Central memory CD8-positive, alpha-beta T cell (primary cell): ENCODE measurements at regions not wholly inside any gene's neighbourhood (a gene's known extent, or its start where the extent isn't known, plus 50 kb on each side); places are given as distances from the start of the nearest gene placed in this dataset.
A peak's percentile ranks its signal among the peaks of the same experiment; 100 is the strongest.
"Not testable (repeated sequence)": the region's sequence is repeated elsewhere in the genome, so short reads cannot be mapped to it uniquely, and the experiment has no call there.

ENCODE experiments used
- ATAC-seq: fragments of 150-1000 bp; cut with Tn5 transposase; replicated peaks from 2 replicates; pipeline ENCODE4 v1.10.0; 2022; ENCODE audit warnings: mild to moderate bottlenecking, moderate FRiP score, moderate number of reproducible peaks; ENCODE audit not compliant: poor library complexity, severe bottlenecking; ENCODE audit errors: extremely low read depth
- DNase-seq, 2 donors: peaks; one replicate each; pipeline ENCODE4 v3.0.0; 2021; ENCODE audit warnings: low spot score in 2 of 2
- H3K27ac Mint-ChIP-seq: one replicate; pipeline ENCODE4 v1.8.0; 2022; ENCODE audit warnings: low read depth, mild to moderate bottlenecking, moderate library complexity, mixed read lengths
- H3K27me3 Mint-ChIP-seq: one replicate; pipeline ENCODE4 v1.8.0; 2022; ENCODE audit warnings: mixed read lengths
- H3K36me3 Mint-ChIP-seq: one replicate; pipeline ENCODE4 v1.8.0; 2022; ENCODE audit warnings: mild to moderate bottlenecking, moderate library complexity, mixed read lengths; ENCODE audit not compliant: insufficient read depth
- H3K4me1 Mint-ChIP-seq: one replicate; pipeline ENCODE4 v1.8.0; 2022; ENCODE audit warnings: mixed read lengths
- H3K4me3 Mint-ChIP-seq: one replicate; pipeline ENCODE4 v1.8.0; 2022; ENCODE audit warnings: mild to moderate bottlenecking, moderate library complexity, mixed read lengths
- H3K9me3 Mint-ChIP-seq: one replicate; pipeline ENCODE4 v1.8.0; 2022; ENCODE audit warnings: mixed read lengths

GRCh38 chr2:234898534-234899053 is 53.2 kb upstream of the SH3BP4 start:
- Mint-ChIP-seq H3K36me3 (no peaks in the 10 kb centered on the region), H3K9me3 (peaks cover 5% of the 10 kb centered on the region), H3K4me3 (no peak overlapping the region), H3K4me1 (no peaks in the 10 kb centered on the region), H3K27ac (no peak overlapping the region), H3K27me3 (peaks cover 39% of the 10 kb centered on the region)
- ATAC-seq, result no peak
- DNase-seq, result no peak

- peak overlapping the region; percentile 67 for H3K4me3 Mint-ChIP-seq
- not testable (repeated sequence) for ATAC-seq, H3K9me3 Mint-ChIP-seq, H3K36me3 Mint-ChIP-seq, H3K4me1 Mint-ChIP-seq
- H3K27me3 Mint-ChIP-seq, result peaks cover 36% of the 10 kb centered on the region
- peak overlapping the region; percentile 77 for H3K27ac Mint-ChIP-seq
- peak in 1 of 2 donors; percentile 22 for DNase-seq
These were observed 63.4 kb upstream of the SH3BP4 start for GRCh38 chr2:234888442-234888841.

- Mint-ChIP-seq H3K27me3 (peaks cover 36% of the 10 kb centered on the region), H3K36me3 (peaks cover 2% of the 10 kb centered on the region), H3K27ac (no peak overlapping the region), H3K4me1 (no peaks in the 10 kb centered on the region), H3K9me3 (no peaks in the 10 kb centered on the region), H3K4me3 (no peak overlapping the region)
- DNase-seq (no peak), ATAC-seq (no peak)
These were observed 64.6 kb upstream of the SH3BP4 start for GRCh38 chr2:234887195-234887594.

DNA sequence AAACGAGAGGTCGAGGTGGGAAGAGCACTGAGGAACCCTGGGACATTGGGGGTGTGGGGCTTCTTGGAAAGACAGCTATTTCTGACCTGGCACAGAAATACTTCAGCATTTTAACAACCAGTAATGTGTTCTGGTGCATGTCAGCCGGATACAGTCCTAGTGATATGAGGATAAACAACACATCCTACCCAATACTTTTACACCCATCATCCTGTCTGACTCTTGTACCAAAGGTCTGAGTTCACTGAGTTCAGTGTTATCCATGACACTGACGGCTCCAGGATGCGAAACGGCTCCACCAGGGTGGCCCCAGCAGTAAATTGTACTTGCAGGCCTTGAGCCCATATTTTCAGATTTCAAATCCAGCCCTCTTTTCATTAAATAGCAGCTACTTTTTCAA is 65.9 kb upstream of the SH3BP4 start:
- H3K36me3 Mint-ChIP-seq, result peaks cover 2% of the 10 kb centered on the region
- no peaks in the 10 kb centered on the region for H3K9me3 Mint-ChIP-seq
- no peak overlapping the region for H3K4me3 Mint-ChIP-seq
- no peak overlapping the region for H3K27ac Mint-ChIP-seq
- no peak for DNase-seq
- no peaks in the 10 kb centered on the region for H3K4me1 Mint-ChIP-seq
- H3K27me3 Mint-ChIP-seq, result peaks cover 36% of the 10 kb centered on the region
- no peak for ATAC-seq

GRCh38 chr2:234885118-234885517 is 66.7 kb upstream of the SH3BP4 start:
- Mint-ChIP-seq H3K36me3 (peaks cover 2% of the 10 kb centered on the region), H3K4me3 (no peak overlapping the region), H3K4me1 (no peaks in the 10 kb centered on the region), H3K9me3 (no peaks in the 10 kb centered on the region), H3K27ac (no peak overlapping the region), H3K27me3 (peaks cover 36% of the 10 kb centered on the region)
- DNase-seq (no peak), ATAC-seq (no peak)

DNA sequence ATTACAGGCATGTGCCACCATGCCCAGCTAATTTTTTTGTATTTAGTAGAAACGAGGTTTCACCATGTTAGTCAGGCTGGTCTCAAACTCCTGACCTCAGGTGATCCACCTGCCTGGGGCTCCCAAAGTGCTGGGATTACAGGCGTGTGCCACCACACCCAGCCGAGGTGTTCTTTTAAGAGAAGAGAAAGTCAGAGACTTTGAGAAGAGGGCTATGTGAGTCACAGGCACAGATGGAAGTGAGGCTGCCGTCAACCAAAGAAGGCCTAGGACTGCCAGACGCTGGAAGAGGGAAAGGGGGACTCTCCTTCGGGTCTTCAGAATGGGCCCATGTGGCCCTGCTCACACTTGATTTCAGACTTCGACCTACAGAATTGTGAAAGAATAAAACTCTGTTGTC is 67.2 kb upstream of the SH3BP4 start:
- Mint-ChIP-seq H3K27ac (no peak overlapping the region), H3K4me3 (no peak overlapping the region), H3K36me3 (peaks cover 2% of the 10 kb centered on the region), H3K27me3 (peaks cover 40% of the 10 kb centered on the region), H3K4me1 (no peaks in the 10 kb centered on the region), H3K9me3 (no peaks in the 10 kb centered on the region)
- ATAC-seq, result no peak
- no peak for DNase-seq

GRCh38 chr2:234881413-234882241 is 70.2 kb upstream of the SH3BP4 start:
- DNase-seq (peak in 1 of 2 donors; percentile 26), ATAC-seq (peak; percentile 62)
- no peak overlapping the region for H3K4me3 Mint-ChIP-seq
- peaks cover 47% of the 10 kb centered on the region for H3K27me3 Mint-ChIP-seq
- no peak overlapping the region for H3K27ac Mint-ChIP-seq
- H3K4me1 Mint-ChIP-seq, result no peaks in the 10 kb centered on the region
- no peaks in the 10 kb centered on the region for H3K36me3 Mint-ChIP-seq
- no peaks in the 10 kb centered on the region for H3K9me3 Mint-ChIP-seq

GRCh38 chr2:234880551-234881211 is 71.1 kb upstream of the SH3BP4 start:
- no peak for DNase-seq
- no peaks in the 10 kb centered on the region for H3K36me3 Mint-ChIP-seq
- H3K9me3 Mint-ChIP-seq, result no peaks in the 10 kb centered on the region
- H3K4me1 Mint-ChIP-seq, result no peaks in the 10 kb centered on the region
- H3K27me3 Mint-ChIP-seq, result peaks cover 48% of the 10 kb centered on the region
- no peak for ATAC-seq
- no peak overlapping the region for H3K4me3 Mint-ChIP-seq
- no peak overlapping the region for H3K27ac Mint-ChIP-seq

- no peak overlapping the region for H3K4me3 Mint-ChIP-seq
- no peaks in the 10 kb centered on the region for H3K4me1 Mint-ChIP-seq
- ATAC-seq (no peak), DNase-seq (no peak)
- peaks cover 42% of the 10 kb centered on the region for H3K27me3 Mint-ChIP-seq
- no peak overlapping the region for H3K27ac Mint-ChIP-seq
- no peaks in the 10 kb centered on the region for H3K36me3 Mint-ChIP-seq
- no peaks in the 10 kb centered on the region for H3K9me3 Mint-ChIP-seq
These were observed 72.0 kb upstream of the SH3BP4 start for GRCh38 chr2:234879671-234880455.

GRCh38 chr2:234876621-234877020 is 75.2 kb upstream of the SH3BP4 start:
- H3K27ac Mint-ChIP-seq, ATAC-seq, H3K4me3 Mint-ChIP-seq, H3K4me1 Mint-ChIP-seq, H3K9me3 Mint-ChIP-seq, H3K36me3 Mint-ChIP-seq, DNase-seq: not testable (repeated sequence)
- H3K27me3 Mint-ChIP-seq, result peaks cover 60% of the 10 kb centered on the region

- no peak for ATAC-seq
- no peaks in the 10 kb centered on the region for H3K9me3 Mint-ChIP-seq
- no peak overlapping the region for H3K4me3 Mint-ChIP-seq
- H3K4me1 Mint-ChIP-seq, result no peaks in the 10 kb centered on the region
- H3K27me3 Mint-ChIP-seq, result peaks cover 56% of the 10 kb centered on the region
- H3K36me3 Mint-ChIP-seq, result peaks cover 2% of the 10 kb centered on the region
- no peak overlapping the region for H3K27ac Mint-ChIP-seq
- DNase-seq, result no peak
These were observed 77.3 kb upstream of the SH3BP4 start for GRCh38 chr2:234874347-234875046.

DNA sequence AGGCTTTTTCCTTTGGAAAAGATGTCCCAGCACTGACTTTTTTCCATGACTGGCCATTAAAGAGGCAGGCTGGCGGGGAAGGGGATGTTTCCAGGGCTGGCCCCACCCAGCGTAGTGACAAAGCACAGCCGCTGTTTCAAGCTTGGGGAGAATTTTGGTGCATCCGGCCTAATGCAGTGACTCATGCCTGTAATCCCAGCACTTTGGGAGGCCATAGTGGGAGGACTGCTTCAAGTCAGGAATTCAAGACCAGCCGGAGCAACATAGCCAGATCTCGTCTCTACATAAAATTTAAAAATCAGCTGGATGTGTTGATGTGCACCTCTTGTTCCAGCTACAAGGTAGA is 78.0 kb upstream of the SH3BP4 start:
- Mint-ChIP-seq H3K4me3 (no peak overlapping the region), H3K27ac (no peak overlapping the region), H3K27me3 (peaks cover 50% of the 10 kb centered on the region), H3K4me1 (no peaks in the 10 kb centered on the region), H3K9me3 (no peaks in the 10 kb centered on the region), H3K36me3 (peaks cover 2% of the 10 kb centered on the region)
- DNase-seq (no peak), ATAC-seq (no peak)
